ENCODE measurements at regions not wholly inside any gene's neighbourhood (a gene's known extent, or its start where the extent isn't known, plus 50 kb on each side); places are given as distances from the start of the nearest gene placed in this dataset.

DNA sequence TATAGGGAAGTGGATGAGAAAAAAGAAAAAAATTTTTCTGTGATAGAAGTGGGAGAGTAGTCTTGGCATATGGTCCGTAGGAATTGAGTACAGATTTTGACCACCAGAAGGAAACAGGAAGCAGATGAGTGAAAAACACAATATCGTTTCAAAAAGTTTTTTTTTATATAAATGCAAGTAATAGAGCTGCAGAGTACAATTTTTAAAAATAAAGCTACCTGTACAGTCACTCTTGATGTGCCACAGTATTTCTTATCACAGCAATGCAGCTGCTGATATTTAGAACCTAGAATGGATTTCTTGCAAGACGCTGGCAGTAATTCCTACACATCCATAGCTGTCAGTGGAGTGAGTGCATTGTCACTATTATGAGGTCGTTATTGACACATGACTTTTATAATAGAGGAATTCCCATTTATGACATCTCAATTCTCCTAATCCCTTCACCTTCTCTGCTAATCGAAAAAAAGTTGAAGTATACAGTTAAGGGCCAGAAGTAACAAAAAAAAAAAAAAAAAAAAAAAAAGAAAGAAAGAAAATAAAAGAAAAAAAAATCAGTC, 477.7 kb downstream of the TAF11L14 start:
- no peak for DNase-seq (ENCODE audit: low spot score)

DNA sequence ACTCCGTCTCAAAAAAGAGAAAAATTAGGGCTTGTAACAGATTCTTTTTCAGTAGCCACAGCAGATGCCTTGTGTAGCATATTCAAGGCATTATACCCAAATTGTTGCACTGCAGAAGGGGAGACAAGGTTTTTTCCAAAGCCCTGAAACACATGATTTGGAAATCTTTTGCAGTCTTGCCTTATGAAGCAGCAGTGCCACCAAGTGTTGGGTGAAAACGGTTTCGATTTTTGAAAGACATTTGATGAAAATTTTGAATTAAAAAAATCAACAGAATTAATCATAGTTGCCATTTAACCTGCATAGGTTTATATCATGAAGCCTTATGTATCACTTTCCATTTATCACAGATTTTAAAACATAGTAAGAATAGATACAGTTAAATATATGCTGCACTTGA, 479.5 kb downstream of the TAF11L14 start:
- peak; percentile 8 for DNase-seq (ENCODE audit: low spot score)

DNA sequence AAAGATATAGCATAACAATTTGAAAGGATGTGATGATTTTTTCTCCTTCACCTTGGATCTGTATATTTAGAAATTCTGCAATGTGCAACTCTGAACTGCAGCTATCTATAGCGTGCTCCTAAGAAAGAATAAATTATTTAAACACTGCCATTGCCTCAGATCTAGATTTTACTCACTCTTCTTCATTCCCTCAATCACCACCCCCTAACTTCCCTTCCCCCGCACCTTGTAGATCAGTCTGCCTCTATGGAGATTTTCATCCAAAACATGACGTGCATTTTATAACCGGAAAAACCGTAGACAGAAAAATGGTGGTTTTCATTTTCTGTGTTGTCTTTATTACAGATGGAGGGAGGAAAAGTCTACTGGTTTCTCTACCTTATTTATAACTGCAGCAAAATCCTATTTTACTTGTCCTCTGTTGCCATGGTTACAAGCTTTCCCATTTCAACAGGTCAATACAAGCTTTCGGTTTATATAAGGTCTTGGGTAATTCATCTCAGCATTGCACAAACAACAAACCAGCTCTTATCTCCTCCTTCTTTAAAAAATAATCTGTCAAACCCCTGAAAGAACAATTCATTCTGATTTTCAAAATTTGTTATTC, 480.0 kb downstream of the TAF11L14 start:
- no peak for DNase-seq (ENCODE audit: low spot score)

DNA sequence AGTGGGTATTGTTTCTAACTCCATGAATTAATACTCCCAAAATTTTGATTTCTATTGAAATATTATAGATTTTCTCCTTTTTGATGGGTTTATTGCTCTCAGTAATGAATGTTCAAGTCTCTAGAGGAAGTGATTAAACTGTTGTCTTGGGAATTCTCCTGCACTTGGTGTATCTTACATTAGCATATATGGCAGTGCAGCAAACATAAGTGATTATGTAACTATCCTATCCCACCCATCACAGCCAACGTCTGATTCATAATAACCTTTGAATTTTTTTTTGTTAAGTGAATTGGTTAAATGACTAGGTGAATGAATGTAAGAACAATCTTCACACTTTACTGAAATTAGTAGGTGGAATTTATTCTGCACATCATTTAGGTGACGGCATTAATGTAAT, 483.7 kb downstream of the TAF11L14 start:
- no peak for DNase-seq (ENCODE audit: low spot score)

DNA sequence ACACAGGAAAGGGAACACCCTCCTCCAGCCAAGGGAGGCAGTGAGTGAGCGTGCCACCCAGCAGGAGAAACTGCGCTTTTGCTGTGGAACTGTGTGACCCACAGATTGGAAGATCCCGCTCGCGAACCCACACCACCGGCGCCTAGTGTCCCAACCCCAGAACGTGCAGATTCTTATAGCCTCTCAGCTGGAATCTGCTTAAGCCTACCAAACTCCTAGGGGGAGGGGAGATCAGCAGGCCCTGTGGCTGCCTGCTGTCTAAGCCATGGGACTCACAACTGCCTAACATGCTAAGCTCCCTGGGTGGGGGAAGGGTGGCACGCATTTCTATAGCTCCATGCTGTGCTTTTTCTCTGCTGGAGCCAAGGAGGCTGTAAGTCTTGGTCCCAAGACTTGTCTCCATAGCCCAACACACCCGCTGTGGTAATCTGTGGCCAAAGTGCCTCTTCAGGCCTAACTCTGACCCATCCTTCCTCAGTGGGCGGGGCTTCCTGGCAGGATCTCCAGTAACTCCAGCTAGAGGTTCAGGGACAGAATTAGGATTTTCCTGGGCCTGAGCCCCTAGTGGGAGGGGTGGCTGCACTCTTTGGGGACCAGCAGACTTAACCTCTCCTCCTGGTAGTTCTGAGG, 485.0 kb downstream of the TAF11L14 start:
- DNase-seq (ENCODE audit: low spot score), result no peak

DNA sequence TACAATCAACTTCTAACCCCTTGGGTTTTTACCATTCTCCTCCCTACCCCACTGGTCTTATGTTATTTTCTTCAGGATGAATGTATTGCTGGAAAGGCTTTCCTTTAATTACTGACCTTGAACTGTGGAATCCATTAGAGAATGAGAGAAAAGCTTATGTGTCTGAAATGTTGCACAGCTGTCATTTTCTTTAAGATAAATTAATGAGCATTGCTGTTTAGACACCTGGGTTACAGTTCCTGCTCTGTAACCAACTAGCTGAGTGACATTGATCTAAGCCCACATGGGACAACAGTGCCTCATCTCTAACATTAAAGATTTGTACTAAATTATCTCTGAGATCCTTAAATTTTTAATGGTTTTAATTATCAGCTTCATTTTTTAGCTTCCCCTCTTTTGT, 507.0 kb downstream of the TAF11L14 start:
- DNase-seq (ENCODE audit: low spot score), result no peak

DNA sequence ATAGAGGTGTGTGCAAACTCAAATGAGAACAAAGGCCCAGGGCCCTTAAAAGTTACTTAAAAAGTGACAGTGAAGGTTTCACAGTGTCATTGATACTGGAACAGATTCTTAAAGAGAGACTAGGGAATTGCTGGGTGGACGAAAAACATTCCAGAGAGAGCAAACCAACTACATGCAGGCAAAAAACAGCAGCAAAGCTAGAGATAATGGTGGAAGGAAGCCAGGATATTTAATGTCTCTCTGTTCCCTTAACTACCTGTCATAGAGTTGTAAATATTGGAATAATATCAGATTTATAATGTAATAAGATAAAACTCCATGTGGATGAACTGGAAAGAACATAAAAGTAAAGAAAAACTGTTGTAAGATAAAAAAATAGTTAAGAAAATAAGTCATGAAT, 508.6 kb downstream of the TAF11L14 start:
- DNase-seq (ENCODE audit: low spot score), result no peak

DNA sequence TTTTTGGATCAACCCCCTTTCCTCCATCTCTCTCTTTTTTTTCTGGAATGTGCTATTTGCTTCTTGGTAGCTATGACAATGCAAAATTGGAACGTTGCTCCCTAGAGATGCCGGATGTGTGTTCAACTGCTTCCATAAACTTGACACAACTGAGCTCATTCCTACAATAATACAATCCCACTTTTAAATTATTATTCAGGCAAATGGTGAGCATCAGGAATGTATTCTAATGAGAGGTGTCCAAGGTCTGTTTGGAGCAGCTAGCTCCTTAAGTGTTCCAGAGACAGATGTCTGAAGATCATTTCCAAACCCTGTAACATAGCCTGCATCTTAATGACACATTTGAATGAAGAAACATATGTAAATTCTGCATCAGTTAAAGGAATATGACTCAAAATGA, 518.4 kb downstream of the TAF11L14 start:
- DNase-seq (ENCODE audit: low spot score), result no peak

DNA sequence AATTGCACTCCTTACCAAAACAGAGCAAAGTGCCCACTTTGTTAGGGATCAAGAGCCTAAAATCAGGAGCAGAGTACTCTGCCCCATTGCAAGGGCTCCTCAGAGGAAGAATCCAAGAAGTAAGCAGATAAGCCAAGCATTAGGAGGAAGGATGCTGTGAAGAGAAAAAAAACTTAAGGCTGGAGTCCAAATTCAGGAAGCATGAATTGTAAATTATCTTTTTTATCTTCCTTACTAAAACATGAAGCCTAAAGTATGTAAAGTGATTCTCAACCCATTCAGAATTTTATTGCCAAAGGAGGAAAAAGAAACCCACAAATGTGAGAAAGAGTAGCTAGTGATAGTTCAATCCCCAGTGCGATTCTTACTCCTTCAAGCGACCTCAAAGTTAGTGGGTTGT, 523.9 kb downstream of the TAF11L14 start:
- no peak for DNase-seq (ENCODE audit: low spot score)

DNA sequence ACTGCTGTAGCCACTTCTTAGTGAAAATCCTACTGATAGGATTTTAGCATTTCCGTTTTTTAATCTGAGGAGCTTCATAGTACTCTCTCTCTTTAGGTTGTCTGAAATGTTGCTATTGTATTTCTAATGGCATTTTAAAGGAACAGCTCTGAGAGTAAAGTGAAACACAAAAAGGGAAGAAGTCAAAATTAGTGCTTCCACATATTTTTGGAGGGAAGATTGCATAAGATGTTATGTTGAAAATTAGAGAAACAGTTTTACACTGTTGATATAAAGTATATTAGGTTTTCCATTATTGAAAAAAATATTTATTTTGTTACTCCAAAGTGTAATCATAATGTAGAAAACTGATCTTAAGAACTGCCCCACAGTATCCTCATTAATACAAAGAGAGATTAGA, 525.1 kb downstream of the TAF11L14 start:
- no peak for DNase-seq (ENCODE audit: low spot score)

DNA sequence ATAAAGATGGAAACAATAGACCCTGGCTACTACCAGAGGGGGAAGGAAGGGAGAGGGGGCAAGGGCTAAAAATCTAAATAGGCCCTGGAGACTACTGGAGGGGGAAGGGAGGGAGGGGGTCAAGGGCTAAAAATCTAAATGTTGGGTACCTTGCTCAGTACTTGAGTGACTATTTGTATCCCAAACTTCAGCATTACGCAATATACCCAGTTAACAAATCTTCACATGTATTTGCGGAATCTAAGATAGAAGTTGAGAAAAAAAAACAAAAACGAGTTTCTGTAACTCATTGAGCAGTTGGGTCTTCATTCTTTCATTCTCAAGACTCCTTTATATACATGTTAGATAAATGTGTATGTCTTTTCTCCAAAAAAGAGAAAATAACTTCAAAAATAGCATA, 537.4 kb downstream of the TAF11L14 start:
- no peak for DNase-seq (ENCODE audit: low spot score)

DNA sequence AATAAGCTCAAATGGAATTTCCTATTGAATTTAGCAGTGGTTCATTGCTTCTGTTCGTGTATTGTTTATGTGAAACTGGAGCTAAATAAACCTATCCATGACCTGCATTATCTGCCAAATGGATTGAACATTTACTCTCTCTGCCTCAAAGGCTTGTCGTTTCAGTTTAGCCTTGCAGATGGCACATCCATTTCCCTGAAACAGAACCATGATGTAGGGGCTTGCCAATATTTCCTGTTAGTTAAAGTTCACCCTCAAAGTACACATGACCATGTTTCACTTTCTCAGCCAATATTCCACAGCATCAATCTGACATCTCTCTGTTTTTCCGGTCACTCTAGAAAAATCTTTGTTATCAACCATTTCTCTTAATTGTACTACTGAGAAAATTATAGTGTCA, 545.3 kb downstream of the TAF11L14 start:
- DNase-seq (ENCODE audit: low spot score), result no peak

DNA sequence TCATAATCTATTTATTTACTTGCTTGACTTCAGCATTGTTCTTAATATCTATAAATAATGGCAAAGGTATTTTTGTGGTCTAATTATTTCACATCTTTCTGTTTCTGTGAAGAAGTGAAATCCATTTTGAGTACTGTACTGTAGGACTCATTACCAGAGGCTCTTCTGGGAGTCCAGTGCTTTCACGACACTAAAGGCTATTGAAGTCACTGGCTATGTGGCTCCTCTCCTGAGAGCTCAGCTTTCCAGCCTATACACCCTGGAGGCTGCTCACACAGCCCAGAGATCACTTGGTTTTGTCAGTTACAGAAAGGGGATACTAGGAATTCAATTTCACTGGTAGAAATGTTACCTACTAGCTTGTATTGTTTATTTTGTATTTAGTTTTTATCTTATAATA, 547.3 kb downstream of the TAF11L14 start:
- DNase-seq (ENCODE audit: low spot score), result no peak

DNA sequence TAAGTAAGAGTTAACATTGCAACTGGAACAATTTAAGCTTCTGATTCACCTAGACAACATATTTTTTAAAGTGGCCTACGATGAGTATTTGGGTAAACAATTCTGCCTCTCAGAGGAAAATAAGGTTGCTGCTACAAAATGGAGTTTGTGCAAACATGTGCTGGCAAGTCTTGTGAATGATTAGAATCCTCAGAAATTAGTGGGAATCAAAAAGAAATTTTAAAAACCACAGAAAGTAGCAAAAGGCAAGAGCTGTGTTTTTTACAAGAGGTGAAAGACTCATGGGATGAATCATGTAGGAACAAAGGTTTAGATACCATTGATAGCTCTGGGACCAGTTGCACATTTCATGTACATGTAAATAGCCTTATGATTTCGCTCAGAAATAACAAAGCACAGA, 561.6 kb downstream of the TAF11L14 start:
- DNase-seq (ENCODE audit: low spot score), result no peak

DNA sequence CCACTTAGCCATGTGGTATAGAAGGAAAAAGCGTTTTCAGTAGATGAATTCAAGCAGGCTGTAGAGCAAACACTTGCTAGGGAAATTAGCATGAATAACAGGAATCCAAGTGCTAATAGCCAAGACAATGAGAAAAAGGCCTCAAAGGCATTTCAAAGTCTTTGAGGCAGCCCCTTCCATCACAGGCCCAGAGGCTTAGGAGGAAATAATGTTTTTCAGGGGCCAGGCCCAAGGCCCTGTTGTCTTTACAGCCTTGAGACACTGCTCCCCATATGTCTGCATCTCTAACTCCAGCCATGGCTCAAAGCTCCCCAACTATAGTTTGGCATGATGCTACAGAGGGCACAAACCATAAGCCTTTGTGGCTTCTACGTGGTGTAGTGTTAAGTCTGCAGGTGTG, 563.5 kb downstream of the TAF11L14 start:
- DNase-seq (ENCODE audit: low spot score), result no peak

DNA sequence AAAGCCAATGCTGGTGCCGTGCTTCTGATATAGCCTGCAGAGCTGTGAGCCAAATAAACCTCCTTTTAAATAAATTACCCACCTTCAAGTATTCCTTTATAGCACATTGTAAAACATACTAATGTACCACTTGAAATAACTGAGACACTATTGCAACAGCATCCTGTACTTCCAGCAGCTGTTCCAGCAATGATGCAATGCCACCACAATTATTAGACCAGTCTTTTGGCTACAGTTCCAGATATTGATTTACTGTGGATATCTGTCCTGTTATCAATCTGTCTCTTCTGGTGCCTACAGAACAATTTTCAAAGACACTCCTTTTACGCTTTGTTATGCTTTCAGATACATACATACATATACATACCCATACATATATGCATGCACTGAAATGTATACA, 567.9 kb downstream of the TAF11L14 start:
- DNase-seq (ENCODE audit: low spot score), result no peak

DNA sequence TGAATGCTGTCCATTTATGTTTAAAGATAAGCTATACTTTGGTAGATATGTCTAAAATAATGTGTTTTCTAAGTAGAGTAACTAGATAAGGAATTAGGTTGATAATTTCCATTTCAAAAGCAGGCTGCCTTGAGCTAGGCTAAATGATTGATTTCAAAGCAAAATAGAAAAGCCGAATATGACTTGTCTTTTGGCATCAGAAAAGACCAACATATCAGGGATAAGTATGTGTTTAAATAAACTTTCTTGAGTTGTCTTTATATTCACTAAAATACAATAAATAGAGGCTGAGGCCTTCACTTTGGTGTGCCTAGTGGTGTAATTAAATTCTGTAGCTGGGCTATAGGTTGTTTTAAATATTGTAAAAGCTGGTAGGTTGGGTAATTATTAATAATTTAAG, 569.0 kb downstream of the TAF11L14 start:
- DNase-seq (ENCODE audit: low spot score), result no peak

DNA sequence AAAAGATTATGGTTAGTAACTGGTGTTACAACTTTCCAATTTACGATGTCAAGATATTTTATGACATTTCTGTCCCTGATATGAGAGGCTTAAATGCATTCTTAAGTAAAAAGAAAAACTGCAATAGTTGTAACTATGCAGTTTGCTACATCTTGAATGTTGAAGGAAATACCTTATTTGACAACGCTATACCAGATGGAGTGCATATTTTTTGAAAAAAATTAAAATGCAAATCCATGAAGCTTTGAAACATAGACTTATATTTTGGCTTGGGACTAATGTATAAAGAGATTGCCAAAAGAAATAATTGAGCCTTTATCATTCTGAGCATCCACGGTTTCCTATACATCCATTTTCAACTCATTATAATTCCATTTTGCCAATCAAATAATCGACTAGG, 579.4 kb downstream of the TAF11L14 start:
- DNase-seq (ENCODE audit: low spot score), result no peak

DNA sequence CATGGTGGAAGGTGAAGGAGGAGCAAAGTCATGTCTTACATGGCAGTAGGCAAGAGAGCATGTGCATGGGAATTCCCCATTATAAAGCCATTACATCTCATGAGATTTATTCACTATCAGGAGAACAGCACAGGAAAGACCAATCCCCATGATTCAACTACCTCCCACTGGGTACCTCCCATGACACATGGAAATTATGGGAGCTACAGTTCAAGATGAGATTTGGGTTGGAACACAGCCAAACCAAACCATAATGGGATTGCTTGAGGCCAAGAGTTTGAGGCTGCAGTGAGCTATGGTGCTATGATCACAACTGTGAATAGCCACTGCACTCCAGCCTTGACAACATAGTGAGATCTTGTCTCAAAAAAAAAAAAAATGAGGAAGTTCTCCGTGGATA, 581.8 kb downstream of the TAF11L14 start:
- no peak for DNase-seq (ENCODE audit: low spot score)

DNA sequence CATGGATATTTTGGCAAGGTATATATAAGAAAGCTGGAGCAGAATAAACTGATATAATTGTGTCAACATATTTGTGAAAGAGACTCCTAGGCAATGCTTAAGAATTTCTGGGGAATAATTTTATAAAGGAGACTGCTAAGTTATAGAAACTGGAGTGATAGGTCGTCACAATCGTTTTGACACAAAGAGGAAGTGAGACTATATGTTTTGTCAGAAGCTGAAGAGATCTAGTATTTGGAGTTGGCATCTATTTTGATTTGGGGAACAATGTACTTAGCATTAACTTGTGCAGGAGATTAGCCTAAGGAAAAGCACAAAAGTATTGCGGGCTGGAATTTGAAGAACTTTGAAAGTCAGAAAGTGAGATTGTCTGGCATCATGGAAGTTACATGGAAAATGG, 582.5 kb downstream of the TAF11L14 start:
- no peak for DNase-seq (ENCODE audit: low spot score)

DNA sequence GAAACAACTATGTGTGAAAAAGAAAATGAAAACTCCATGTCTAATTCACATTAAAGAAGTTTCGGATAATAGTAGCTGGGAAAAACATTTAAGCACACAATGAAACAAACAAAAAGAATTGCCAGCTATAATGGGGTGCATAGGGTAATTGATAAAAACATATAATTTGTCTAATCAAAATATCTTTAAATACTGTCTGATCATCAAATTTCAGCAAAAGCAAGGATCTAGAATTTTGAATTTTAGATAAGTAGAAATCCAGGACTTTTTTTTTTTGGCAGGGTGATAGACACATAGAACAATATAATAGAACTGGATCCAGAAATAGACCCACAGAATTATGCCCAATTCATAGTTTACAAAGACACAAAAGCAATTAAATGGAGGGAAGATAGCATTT, 585.0 kb downstream of the TAF11L14 start:
- DNase-seq (ENCODE audit: low spot score), result no peak

DNA sequence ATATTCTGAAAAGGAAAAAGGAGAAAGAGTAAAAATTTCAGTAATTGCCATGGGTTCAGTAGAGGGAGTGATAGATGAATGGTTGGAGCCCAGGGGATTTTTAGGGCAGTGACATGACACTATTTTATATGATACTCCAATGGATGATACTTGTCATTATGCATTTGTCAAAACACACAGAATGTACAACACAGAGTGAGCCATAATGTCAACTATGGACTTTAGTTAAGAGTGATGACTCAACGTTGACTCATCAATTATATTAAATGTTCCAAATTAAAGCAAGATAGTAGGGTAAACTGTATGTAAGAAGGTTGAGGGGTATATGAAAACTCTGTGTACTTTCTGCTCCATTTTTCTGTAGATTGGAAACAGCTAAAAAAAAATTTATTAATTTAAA, 586.4 kb downstream of the TAF11L14 start:
- DNase-seq (ENCODE audit: low spot score), result no peak

DNA sequence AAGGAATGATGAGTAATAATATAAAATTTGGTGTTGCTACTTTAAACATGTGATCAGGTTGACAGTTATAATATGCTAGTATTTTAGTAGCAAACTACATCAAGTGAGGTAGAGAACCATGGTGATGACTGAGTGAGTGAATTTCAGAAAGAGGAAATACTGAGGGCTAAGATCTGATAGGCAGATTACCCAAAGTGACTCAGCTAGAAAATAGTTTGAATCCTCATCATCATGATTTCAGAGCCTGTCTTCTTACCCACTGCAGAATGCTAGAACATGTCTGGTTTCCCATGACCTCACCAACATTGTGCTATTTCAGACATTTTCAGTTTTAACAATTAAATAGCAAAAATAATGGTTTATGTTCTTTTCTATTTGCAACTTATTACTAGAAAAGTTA, 602.1 kb downstream of the TAF11L14 start:
- DNase-seq (ENCODE audit: low spot score), result no peak

DNA sequence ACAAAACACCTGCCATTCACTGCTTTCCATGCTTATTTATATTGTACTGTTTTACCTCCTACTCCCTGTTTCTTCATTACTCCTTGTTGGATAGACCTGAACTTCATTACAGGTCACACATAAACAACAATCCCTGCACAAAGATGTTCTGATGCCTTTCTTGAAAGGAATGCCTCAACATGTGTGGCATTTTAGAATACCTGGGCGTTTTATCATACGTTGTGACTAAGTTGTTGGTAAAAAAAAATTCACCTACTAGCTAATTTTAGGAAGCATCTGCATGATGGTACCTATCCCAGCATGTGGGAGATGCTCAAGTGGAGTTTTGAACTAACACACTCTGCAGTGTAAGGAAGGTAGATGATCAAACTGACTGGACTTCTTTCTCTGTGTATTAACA, 604.1 kb downstream of the TAF11L14 start:
- DNase-seq (ENCODE audit: low spot score), result no peak
